A673 (cell line): ENCODE measurements at regions not wholly inside any gene's neighbourhood (a gene's known extent, or its start where the extent isn't known, plus 50 kb on each side); places are given as distances from the start of the nearest gene placed in this dataset.

ENCODE experiments used
- BruUV-seq: library from RNA; stranded (reverse); fragments of 400-500 nt; replicated peaks from 2 replicates; lab custom pipeline; 2021; lab: Mats Ljungman, UMichigan
- CTCF ChIA-PET: fragments of 300-600 bp; sonication (Branson Sonifier 250); formaldehyde crosslinking; loops from one replicate; lab custom pipeline; 2022; ENCODE audit warnings: antibody characterized with exemption; lab: Charles Lee
- POLR2A ChIA-PET: fragments of 300-600 bp; sonication (Branson Sonifier 250); formaldehyde crosslinking; loops from one replicate; lab custom pipeline; 2022; ENCODE audit warnings: antibody characterized with exemption; ENCODE audit not compliant: low non-redundant PET; lab: Charles Lee
- DNase-seq: peaks from one replicate; pipeline ENCODE4 v3.0.0-alpha.2; 2015; ENCODE audit warnings: low spot score
- H3K27ac ChIP-seq: fragments of 200-600 bp; sonication (generic); 2 replicates; pipeline ENCODE4 v1.5.1; 2016; ENCODE audit warnings: mixed run types, low read depth, mild to moderate bottlenecking, mixed read lengths, antibody characterized with exemption, low read length; ENCODE audit not compliant: poor library complexity, severe bottlenecking
- H3K27me3 ChIP-seq: fragments of 200-600 bp; sonication (generic); replicated peaks from 2 replicates; pipeline ENCODE4 v1.6.1; 2017; ENCODE audit warnings: mixed run types, low read depth, mild to moderate bottlenecking, mixed read lengths, antibody characterized with exemption, low read length; ENCODE audit not compliant: insufficient read depth, poor library complexity
- H3K36me3 ChIP-seq: fragments of 200-600 bp; sonication (generic); 2 replicates; pipeline ENCODE4 v1.6.1; 2016; ENCODE audit warnings: mixed run types, mild to moderate bottlenecking, mixed read lengths, antibody characterized with exemption, low read length; ENCODE audit not compliant: insufficient read depth, poor library complexity, severe bottlenecking
- H3K4me1 ChIP-seq: fragments of 200-600 bp; sonication (generic); 2 replicates; pipeline ENCODE4 v1.6.1; 2017; ENCODE audit warnings: mixed run types, mild to moderate bottlenecking, mixed read lengths, antibody characterized with exemption, low read length; ENCODE audit not compliant: insufficient read depth, poor library complexity, severe bottlenecking
- H3K4me3 ChIP-seq: fragments of 200-600 bp; sonication (generic); 2 replicates; pipeline ENCODE4 v1.5.1; 2016; ENCODE audit warnings: low read depth, mixed run types, mild to moderate bottlenecking, mixed read lengths, low read length; ENCODE audit not compliant: poor library complexity, severe bottlenecking
- H3K9me3 ChIP-seq: fragments of 200-600 bp; sonication (generic); 2 replicates; pipeline ENCODE4 v1.6.1; 2016; ENCODE audit warnings: mixed run types, low read depth, mild to moderate bottlenecking, mixed read lengths, antibody characterized with exemption, low read length; ENCODE audit not compliant: poor library complexity, severe bottlenecking
- CTCF ChIP-seq: fragments of 300-800, 200-600 bp; sonication (generic); conservative IDR thresholded peaks from 2 replicates; pipeline ENCODE4 v1.5.1; 2017; ENCODE audit warnings: low read depth, mild to moderate bottlenecking, antibody characterized with exemption, low read length, moderate library complexity, mixed read lengths
- EZH2 ChIP-seq: fragments of 200-600 bp; sonication (generic); IDR thresholded peaks from 2 replicates; pipeline ENCODE4 v1.6.1; 2017; ENCODE audit warnings: borderline replicate concordance, low read depth, mild to moderate bottlenecking, mixed read lengths, antibody characterized with exemption, low read length; ENCODE audit not compliant: poor library complexity, severe bottlenecking
- intact Hi-C: fragments of 100-400 bp; cut with micrococcal nuclease; formaldehyde crosslinking; loops from one replicate; pipeline ENCODE4 v1.10.0; 2022; ENCODE audit not compliant: unreplicated experiment

GRCh38 chr7:149708026-149708425 is 65.4 kb downstream of the ZNF467 start:
- Histone ChIP-seq H3K36me3 (no peaks in the 10 kb centered on the region), H3K27me3 (no peaks in the 10 kb centered on the region), H3K4me1 (no peaks in the 10 kb centered on the region), H3K27ac (no peak overlapping the region), H3K9me3 (peaks cover 25% of the 10 kb centered on the region), H3K4me3 (no peak overlapping the region)
- DNase-seq: no peak
- POLR2A ChIA-PET: no interaction called here
- TF ChIP-seq EZH2 (no peak), CTCF (no peak)
- no TSS peak for BruUV-seq
- CTCF ChIA-PET: no interaction called here
- intact Hi-C loops: no loop called here

GRCh38 chr7:149707448-149707886 is 65.9 kb downstream of the ZNF467 start:
- no TSS peak for BruUV-seq
- no peak for TF ChIP-seq CTCF
- no peak for TF ChIP-seq EZH2
- Histone ChIP-seq H3K4me1 (no peaks in the 10 kb centered on the region), H3K27ac (no peak overlapping the region), H3K27me3 (no peaks in the 10 kb centered on the region), H3K36me3 (no peaks in the 10 kb centered on the region), H3K9me3 (peaks cover 25% of the 10 kb centered on the region), H3K4me3 (no peak overlapping the region)
- intact Hi-C loops: no loop called here
- no peak for DNase-seq
- ChIA-PET POLR2A (no interaction called here), CTCF (no interaction called here)

GRCh38 chr7:149706398-149706797 is 67.0 kb downstream of the ZNF467 start:
- TF ChIP-seq EZH2 (no peak), CTCF (no peak)
- no peak overlapping the region for H3K4me3 ChIP-seq
- H3K4me1 ChIP-seq: no peaks in the 10 kb centered on the region
- no peaks in the 10 kb centered on the region for H3K36me3 ChIP-seq
- no TSS peak for BruUV-seq
- intact Hi-C loops: no loop called here
- ChIA-PET CTCF (no interaction called here), POLR2A (no interaction called here)
- no peak overlapping the region for H3K27ac ChIP-seq
- DNase-seq: no peak
- H3K27me3 ChIP-seq: no peaks in the 10 kb centered on the region
- peaks cover 16% of the 10 kb centered on the region for H3K9me3 ChIP-seq
